ENCODE measurements at regions not wholly inside any gene's neighbourhood (a gene's known extent, or its start where the extent isn't known, plus 50 kb on each side); places are given as distances from the start of the nearest gene placed in this dataset.
"Not testable (repeated sequence)": the region's sequence is repeated elsewhere in the genome, so short reads cannot be mapped to it uniquely, and the experiment has no call there.

- TF ChIP-seq CTCF (IDR thresholded peaks at IDR 0.05; ENCODE audit: control insufficient read depth, extremely low read depth, insufficient read depth): no peak
- no peak for DNase-seq (ENCODE audit: low read depth)
- no peak overlapping the region for H3K4me3 ChIP-seq (ENCODE audit: low read depth, low read length)
These were observed 427.9 kb downstream of the JRKL start for GRCh38 chr11:96817482-96818399.

DNA sequence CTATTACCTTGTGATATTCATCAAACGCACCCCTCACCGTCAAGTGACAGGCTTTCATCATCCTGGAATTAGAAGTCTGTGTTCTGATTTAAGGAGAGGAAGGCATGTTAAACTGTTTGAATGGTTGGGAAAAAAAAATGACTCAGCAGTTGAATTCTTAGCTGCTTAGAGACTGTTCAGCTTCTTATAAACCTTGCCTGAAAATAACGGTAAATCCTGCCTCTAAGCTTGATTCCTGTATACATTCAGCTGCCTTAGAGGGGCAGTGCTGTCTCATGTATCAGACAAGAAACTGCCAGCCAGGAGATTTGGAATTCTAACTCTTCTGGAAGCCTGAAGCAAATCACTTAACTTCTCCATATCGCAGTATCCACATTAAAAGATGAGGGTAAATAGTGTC, 437.4 kb downstream of the JRKL start:
- TF ChIP-seq CTCF (IDR thresholded peaks at IDR 0.05; ENCODE audit: control insufficient read depth, extremely low read depth, insufficient read depth): peak; percentile 51
- no peak overlapping the region for H3K4me3 ChIP-seq (ENCODE audit: low read depth, low read length)
- no peak for DNase-seq (ENCODE audit: low read depth)

DNA sequence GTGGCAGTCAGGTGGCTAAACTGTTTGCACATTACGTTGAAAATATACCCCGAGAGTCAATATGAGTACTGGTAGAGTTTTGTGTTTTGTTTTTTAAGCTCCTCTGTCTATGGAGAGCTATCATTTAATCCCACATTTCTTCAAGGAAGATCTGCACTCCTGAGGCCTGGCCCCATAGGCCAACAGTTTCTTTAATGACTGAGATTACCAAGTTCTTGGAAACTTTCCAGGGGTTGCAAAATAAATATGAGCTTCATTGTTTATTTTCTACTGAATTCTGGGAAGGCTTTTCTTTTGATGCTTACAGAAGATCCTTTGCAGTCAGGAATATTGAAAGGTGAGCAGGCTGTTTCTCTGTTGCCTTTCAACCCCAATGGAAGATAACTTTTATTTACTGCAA, 452.0 kb downstream of the JRKL start:
- TF ChIP-seq CTCF (IDR thresholded peaks at IDR 0.05; ENCODE audit: control insufficient read depth, extremely low read depth, insufficient read depth): no peak
- peak; percentile 8 for DNase-seq (ENCODE audit: low read depth)
- H3K4me3 ChIP-seq (ENCODE audit: low read depth, low read length): no peak overlapping the region

DNA sequence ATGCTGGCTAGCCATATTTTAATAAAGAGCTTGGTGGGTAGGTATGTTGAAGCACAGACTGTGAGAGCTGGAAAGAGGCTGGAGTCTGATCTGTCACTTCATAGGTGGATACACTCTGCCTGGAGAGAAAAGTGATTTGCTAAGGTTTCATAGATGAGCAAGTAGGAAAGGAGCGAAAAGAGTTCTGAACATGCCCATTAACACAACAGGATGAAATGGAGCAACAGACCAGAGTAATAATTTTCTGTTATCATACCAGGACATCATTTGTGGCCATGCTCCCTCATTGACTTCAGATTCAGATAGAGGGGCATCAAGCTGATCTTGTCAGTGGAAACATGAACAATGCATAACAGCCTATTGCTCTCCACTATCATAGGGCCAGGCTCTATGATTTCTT, 452.9 kb downstream of the JRKL start:
- no peak overlapping the region for H3K4me3 ChIP-seq (ENCODE audit: low read depth, low read length)
- DNase-seq (ENCODE audit: low read depth): no peak
- TF ChIP-seq CTCF (IDR thresholded peaks at IDR 0.05; ENCODE audit: control insufficient read depth, extremely low read depth, insufficient read depth): no peak

- no peak for DNase-seq (ENCODE audit: low read depth)
- TF ChIP-seq CTCF (IDR thresholded peaks at IDR 0.05; ENCODE audit: control insufficient read depth, extremely low read depth, insufficient read depth): no peak
- no peak overlapping the region for H3K4me3 ChIP-seq (ENCODE audit: low read depth, low read length)
These were observed 464.6 kb downstream of the JRKL start for GRCh38 chr11:96854425-96854824.

DNA sequence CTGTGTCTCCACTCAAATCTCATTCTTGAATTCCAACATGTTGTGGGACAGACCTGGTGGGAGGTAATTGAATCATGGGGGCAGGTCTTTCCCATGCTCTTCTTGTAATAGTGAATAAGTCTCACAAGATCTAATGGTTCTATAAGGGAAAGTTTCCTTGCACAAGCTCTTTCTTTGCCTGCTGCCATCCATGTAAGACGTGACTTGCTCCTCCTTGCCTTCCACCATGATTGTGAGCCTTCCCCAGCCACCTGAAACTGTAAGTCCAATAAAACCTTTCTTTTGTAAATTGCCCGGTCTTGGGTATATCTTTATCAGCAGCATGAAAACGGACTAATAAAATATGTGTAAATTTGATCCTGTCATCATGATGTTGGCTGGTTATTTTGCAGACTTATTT, 471.9 kb downstream of the JRKL start:
- not testable (repeated sequence) for DNase-seq (ENCODE audit: low read depth); H3K4me3 ChIP-seq (ENCODE audit: low read depth, low read length)

- no peak for TF ChIP-seq CTCF (IDR thresholded peaks at IDR 0.05; ENCODE audit: control insufficient read depth, extremely low read depth, insufficient read depth)
- no peak for DNase-seq (ENCODE audit: low read depth)
- H3K4me3 ChIP-seq (ENCODE audit: low read depth, low read length): no peak overlapping the region
These were observed 473.7 kb downstream of the JRKL start for GRCh38 chr11:96863520-96863919.
